ENCODE measurements at regions not wholly inside any gene's neighbourhood (a gene's known extent, or its start where the extent isn't known, plus 50 kb on each side); places are given as distances from the start of the nearest gene placed in this dataset.

DNA sequence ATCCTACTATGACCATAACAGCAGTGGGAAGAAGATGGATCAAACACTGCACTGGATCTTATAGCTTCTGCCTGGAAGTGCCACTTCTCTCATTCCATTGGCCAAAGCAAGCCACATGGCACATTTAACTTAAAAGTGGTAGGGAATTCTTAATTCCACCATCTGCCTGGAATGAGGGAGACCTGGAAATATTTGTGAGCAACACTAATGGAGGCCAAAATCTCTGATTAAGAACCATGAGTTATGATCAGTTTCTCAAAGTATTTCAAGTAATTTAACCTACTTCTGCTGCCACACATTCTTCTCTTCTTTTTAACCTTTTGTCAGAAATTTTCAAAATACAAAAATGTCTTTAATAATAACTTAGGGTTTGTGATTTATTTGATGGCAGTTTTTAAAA is 154.0 kb upstream of the C1orf87 start:
- H3K9ac ChIP-seq (ENCODE audit: low read depth in 1 of 2, low read length in 2 of 2), result no peak overlapping the region
- no peak overlapping the region for H3K27ac ChIP-seq (ENCODE audit: low read depth in 1 of 2, low read length in 2 of 2)
- no peak overlapping the region for H3K4me3 ChIP-seq (ENCODE audit: low read depth in 1 of 3, low read length in 3 of 3)
- no peaks in the 10 kb centered on the region for H3K4me1 ChIP-seq (ENCODE audit: control insufficient read depth in 4 of 4, insufficient read depth in 4 of 4, low read length in 3 of 4)
- H3K9me3 ChIP-seq (ENCODE audit: control insufficient read depth in 4 of 4, low read length in 3 of 4), result no peaks in the 10 kb centered on the region
- TF ChIP-seq SP1 (IDR thresholded peaks at IDR 0.05), result no peak
- no peak for TF ChIP-seq GABPA (IDR thresholded peaks at IDR 0.05 in 1 of 2, conservative IDR thresholded peaks at IDR 0.05 in 1 of 2)
- no peak for TF ChIP-seq HNF4A (conservative IDR thresholded peaks at IDR 0.05)
- TF ChIP-seq TAF1 (conservative IDR thresholded peaks at IDR 0.05), result no peak
- no peak for TF ChIP-seq MAX (IDR thresholded peaks at IDR 0.05)
- TF ChIP-seq, protein P1, sequence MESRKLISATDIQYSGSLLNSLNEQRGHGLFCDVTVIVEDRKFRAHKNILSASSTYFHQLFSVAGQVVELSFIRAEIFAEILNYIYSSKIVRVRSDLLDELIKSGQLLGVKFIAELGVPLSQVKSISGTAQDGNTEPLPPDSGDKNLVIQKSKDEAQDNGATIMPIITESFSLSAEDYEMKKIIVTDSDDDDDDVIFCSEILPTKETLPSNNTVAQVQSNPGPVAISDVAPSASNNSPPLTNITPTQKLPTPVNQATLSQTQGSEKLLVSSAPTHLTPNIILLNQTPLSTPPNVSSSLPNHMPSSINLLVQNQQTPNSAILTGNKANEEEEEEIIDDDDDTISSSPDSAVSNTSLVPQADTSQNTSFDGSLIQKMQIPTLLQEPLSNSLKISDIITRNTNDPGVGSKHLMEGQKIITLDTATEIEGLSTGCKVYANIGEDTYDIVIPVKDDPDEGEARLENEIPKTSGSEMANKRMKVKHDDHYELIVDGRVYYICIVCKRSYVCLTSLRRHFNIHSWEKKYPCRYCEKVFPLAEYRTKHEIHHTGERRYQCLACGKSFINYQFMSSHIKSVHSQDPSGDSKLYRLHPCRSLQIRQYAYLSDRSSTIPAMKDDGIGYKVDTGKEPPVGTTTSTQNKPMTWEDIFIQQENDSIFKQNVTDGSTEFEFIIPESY (IDR thresholded peaks at IDR 0.05), result no peak
- no peak for TF ChIP-seq RAD21 (IDR thresholded peaks at IDR 0.05)
- TF ChIP-seq JUND (IDR thresholded peaks at IDR 0.05), result no peak
- no peak for TF ChIP-seq EGR1 (IDR thresholded peaks at IDR 0.05; ENCODE audit: low read depth in 2 of 2)
- no peak for TF ChIP-seq FOXA1 (IDR thresholded peaks at IDR 0.05)
- TF ChIP-seq HNF4G (IDR thresholded peaks at IDR 0.05), result no peak
- TF ChIP-seq, protein P2, sequence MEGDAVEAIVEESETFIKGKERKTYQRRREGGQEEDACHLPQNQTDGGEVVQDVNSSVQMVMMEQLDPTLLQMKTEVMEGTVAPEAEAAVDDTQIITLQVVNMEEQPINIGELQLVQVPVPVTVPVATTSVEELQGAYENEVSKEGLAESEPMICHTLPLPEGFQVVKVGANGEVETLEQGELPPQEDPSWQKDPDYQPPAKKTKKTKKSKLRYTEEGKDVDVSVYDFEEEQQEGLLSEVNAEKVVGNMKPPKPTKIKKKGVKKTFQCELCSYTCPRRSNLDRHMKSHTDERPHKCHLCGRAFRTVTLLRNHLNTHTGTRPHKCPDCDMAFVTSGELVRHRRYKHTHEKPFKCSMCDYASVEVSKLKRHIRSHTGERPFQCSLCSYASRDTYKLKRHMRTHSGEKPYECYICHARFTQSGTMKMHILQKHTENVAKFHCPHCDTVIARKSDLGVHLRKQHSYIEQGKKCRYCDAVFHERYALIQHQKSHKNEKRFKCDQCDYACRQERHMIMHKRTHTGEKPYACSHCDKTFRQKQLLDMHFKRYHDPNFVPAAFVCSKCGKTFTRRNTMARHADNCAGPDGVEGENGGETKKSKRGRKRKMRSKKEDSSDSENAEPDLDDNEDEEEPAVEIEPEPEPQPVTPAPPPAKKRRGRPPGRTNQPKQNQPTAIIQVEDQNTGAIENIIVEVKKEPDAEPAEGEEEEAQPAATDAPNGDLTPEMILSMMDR (IDR thresholded peaks at IDR 0.05; ENCODE audit: low read depth, low read length, missing input control), result no peak
- no peak for TF ChIP-seq NR2F2 (IDR thresholded peaks at IDR 0.05)
- TF ChIP-seq RXRA (IDR thresholded peaks at IDR 0.05), result no peak
- H3K36me3 ChIP-seq (ENCODE audit: control insufficient read depth in 4 of 4, insufficient read depth in 3 of 4, low read depth in 1 of 4, low read length in 3 of 4), result no peaks in the 10 kb centered on the region
- no peaks in the 10 kb centered on the region for H3K27me3 ChIP-seq (ENCODE audit: control insufficient read depth in 4 of 4, insufficient read depth in 4 of 4, low read length in 3 of 4)
- DNase-seq (ENCODE audit: low spot score), result no peak

DNA sequence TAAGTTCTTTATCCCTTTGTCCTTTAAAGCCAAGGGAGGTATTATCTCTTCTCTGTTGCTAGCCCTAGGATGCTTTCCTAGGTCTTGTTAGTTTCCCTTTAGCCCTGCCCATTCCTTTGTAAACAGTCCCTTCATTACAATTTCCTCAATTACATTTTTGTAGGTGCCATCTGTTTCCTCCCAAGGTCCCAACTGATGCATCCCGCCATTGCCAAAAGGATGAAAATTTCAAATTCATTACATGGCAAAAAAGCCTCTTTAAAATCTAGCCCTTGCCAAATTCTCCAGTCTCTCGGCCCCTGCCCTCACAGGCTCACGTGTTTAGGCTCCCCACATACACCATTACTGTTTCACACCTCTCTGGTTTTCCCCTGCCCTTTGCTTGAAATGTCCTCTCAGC is 151.9 kb upstream of the C1orf87 start:
- 70% methylated on average over 3 of the region's 3 CpGs for WGBS
- Histone ChIP-seq H3K4me1 (ENCODE audit: control insufficient read depth in 4 of 4, insufficient read depth in 4 of 4, low read length in 3 of 4) (no peaks in the 10 kb centered on the region), H3K9me3 (ENCODE audit: control insufficient read depth in 4 of 4, low read length in 3 of 4) (no peaks in the 10 kb centered on the region), H3K27me3 (ENCODE audit: control insufficient read depth in 4 of 4, insufficient read depth in 4 of 4, low read length in 3 of 4) (no peaks in the 10 kb centered on the region), H3K27ac (ENCODE audit: low read depth in 1 of 2, low read length in 2 of 2) (no peak overlapping the region), H3K36me3 (ENCODE audit: control insufficient read depth in 4 of 4, insufficient read depth in 3 of 4, low read depth in 1 of 4, low read length in 3 of 4) (no peaks in the 10 kb centered on the region), H3K9ac (ENCODE audit: low read depth in 1 of 2, low read length in 2 of 2) (no peak overlapping the region), H3K4me3 (ENCODE audit: low read depth in 1 of 3, low read length in 3 of 3) (no peak overlapping the region)
- TF ChIP-seq FOXA2 (IDR thresholded peaks at IDR 0.05), result no peak
- no peak for TF ChIP-seq RAD21 (IDR thresholded peaks at IDR 0.05)
- TF ChIP-seq EGR1 (IDR thresholded peaks at IDR 0.05; ENCODE audit: low read depth in 2 of 2), result no peak
- TF ChIP-seq JUND (IDR thresholded peaks at IDR 0.05), result no peak
- TF ChIP-seq GABPA (IDR thresholded peaks at IDR 0.05 in 1 of 2, conservative IDR thresholded peaks at IDR 0.05 in 1 of 2), result no peak
- TF ChIP-seq, protein P1 (IDR thresholded peaks at IDR 0.05), result no peak
- TF ChIP-seq HNF4G (IDR thresholded peaks at IDR 0.05), result no peak
- no peak for TF ChIP-seq NR2F2 (IDR thresholded peaks at IDR 0.05)
- TF ChIP-seq, protein P3, sequence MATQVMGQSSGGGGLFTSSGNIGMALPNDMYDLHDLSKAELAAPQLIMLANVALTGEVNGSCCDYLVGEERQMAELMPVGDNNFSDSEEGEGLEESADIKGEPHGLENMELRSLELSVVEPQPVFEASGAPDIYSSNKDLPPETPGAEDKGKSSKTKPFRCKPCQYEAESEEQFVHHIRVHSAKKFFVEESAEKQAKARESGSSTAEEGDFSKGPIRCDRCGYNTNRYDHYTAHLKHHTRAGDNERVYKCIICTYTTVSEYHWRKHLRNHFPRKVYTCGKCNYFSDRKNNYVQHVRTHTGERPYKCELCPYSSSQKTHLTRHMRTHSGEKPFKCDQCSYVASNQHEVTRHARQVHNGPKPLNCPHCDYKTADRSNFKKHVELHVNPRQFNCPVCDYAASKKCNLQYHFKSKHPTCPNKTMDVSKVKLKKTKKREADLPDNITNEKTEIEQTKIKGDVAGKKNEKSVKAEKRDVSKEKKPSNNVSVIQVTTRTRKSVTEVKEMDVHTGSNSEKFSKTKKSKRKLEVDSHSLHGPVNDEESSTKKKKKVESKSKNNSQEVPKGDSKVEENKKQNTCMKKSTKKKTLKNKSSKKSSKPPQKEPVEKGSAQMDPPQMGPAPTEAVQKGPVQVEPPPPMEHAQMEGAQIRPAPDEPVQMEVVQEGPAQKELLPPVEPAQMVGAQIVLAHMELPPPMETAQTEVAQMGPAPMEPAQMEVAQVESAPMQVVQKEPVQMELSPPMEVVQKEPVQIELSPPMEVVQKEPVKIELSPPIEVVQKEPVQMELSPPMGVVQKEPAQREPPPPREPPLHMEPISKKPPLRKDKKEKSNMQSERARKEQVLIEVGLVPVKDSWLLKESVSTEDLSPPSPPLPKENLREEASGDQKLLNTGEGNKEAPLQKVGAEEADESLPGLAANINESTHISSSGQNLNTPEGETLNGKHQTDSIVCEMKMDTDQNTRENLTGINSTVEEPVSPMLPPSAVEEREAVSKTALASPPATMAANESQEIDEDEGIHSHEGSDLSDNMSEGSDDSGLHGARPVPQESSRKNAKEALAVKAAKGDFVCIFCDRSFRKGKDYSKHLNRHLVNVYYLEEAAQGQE (IDR thresholded peaks at IDR 0.05), result no peak
- no peak for TF ChIP-seq MAX (IDR thresholded peaks at IDR 0.05)
- no peak for TF ChIP-seq HNF4A (conservative IDR thresholded peaks at IDR 0.05)
- TF ChIP-seq YY1 (IDR thresholded peaks at IDR 0.05), result no peak
- no peak for TF ChIP-seq FOXA1 (IDR thresholded peaks at IDR 0.05)
- no peak for TF ChIP-seq SP1 (IDR thresholded peaks at IDR 0.05)
- no peak for TF ChIP-seq TAF1 (conservative IDR thresholded peaks at IDR 0.05)
- no peak for TF ChIP-seq ATF3 (IDR thresholded peaks at IDR 0.05)
- no peak for TF ChIP-seq RXRA (IDR thresholded peaks at IDR 0.05)
- no peak for DNase-seq (ENCODE audit: low spot score)
